Keratinocyte (primary cell): ENCODE measurements at regions not wholly inside any gene's neighbourhood (a gene's known extent, or its start where the extent isn't known, plus 50 kb on each side); places are given as distances from the start of the nearest gene placed in this dataset.

Experiments used
- DNase-seq: peaks from one replicate; pipeline ENCODE4 v3.0.0-alpha.2; 2011; ENCODE audit warnings: low read depth, missing footprints, low spot score
- FAIRE-seq: peaks from 2 replicates; lab custom pipeline; 2011; peaks lifted over from hg19 to GRCh38; lab: Jason Lieb, UNC
- H2AFZ ChIP-seq: 2 replicates; pipeline ENCODE4 v1.6.0; 2012; ENCODE audit warnings: low read length, control low read depth, inconsistent platforms; ENCODE audit not compliant: control insufficient read depth
- H3K27ac ChIP-seq: 2 replicates; pipeline ENCODE4 v1.5.1; 2011; ENCODE audit warnings: low read length; ENCODE audit not compliant: control insufficient read depth, insufficient read depth
- H3K27me3 ChIP-seq: 3 replicates; pipeline ENCODE4 v1.6.0; 2011; ENCODE audit warnings: low read length; ENCODE audit not compliant: control insufficient read depth, insufficient read depth; ENCODE audit errors: extremely low read depth
- H3K36me3 ChIP-seq, 2 experiments: 2 replicates in 1 of 2; 3 replicates in 1 of 2; pipeline ENCODE4 v1.5.1; 2011; ENCODE audit warnings: low read length in 2 of 2, mild to moderate bottlenecking in 1 of 2; ENCODE audit not compliant: control insufficient read depth in 2 of 2, insufficient read depth in 2 of 2; ENCODE audit errors: extremely low read depth in 1 of 2
- H3K4me1 ChIP-seq: 3 replicates; pipeline ENCODE4 v1.5.1; 2011; ENCODE audit warnings: low read length; ENCODE audit not compliant: control insufficient read depth, insufficient read depth; ENCODE audit errors: extremely low read depth
- H3K4me2 ChIP-seq: 3 replicates; pipeline ENCODE4 v1.6.0; 2011; ENCODE audit warnings: low read depth, low read length; ENCODE audit not compliant: control insufficient read depth, insufficient read depth; ENCODE audit errors: extremely low read depth
- H3K4me3 ChIP-seq, 3 experiments: fragments of 200-600 bp in 1 of 3; sonication (generic) in 1 of 3; 2 replicates in 2 of 3; 3 replicates in 1 of 3; pipeline ENCODE4 v1.5.1; 2011 to 2016; ENCODE audit warnings: low read length in 3 of 3, mild to moderate bottlenecking in 3 of 3, control low read depth in 2 of 3, inconsistent platforms in 1 of 3, low read depth in 1 of 3, mixed read lengths in 1 of 3, mixed run types in 1 of 3, moderate library complexity in 1 of 3; ENCODE audit not compliant: control insufficient read depth in 2 of 3, insufficient read depth in 2 of 3; ENCODE audit errors: extremely low read depth in 1 of 3
- H3K79me2 ChIP-seq: 2 replicates; pipeline ENCODE4 v1.6.0; 2012; ENCODE audit warnings: low read length; ENCODE audit not compliant: control insufficient read depth, insufficient read depth
- H3K9ac ChIP-seq: 3 replicates; pipeline ENCODE4 v1.6.0; 2011; ENCODE audit warnings: low read length; ENCODE audit not compliant: control insufficient read depth, insufficient read depth; ENCODE audit errors: extremely low read depth
- H3K9me1 ChIP-seq: 3 replicates; pipeline ENCODE4 v1.6.0; 2011; ENCODE audit warnings: low read length; ENCODE audit not compliant: control insufficient read depth, insufficient read depth; ENCODE audit errors: extremely low read depth
- H3K9me3 ChIP-seq: 2 replicates; pipeline ENCODE4 v1.5.1; 2012; ENCODE audit warnings: low read depth, low read length; ENCODE audit not compliant: control insufficient read depth
- H4K20me1 ChIP-seq: 3 replicates; pipeline ENCODE4 v1.6.0; 2011; ENCODE audit warnings: low read length; ENCODE audit not compliant: control insufficient read depth, insufficient read depth; ENCODE audit errors: extremely low read depth
- EZH2 ChIP-seq: IDR thresholded peaks from one replicate; pipeline ENCODE4 v1.6.1; 2012; ENCODE audit warnings: inconsistent platforms, mild to moderate bottlenecking, low read length, moderate library complexity
- dilution Hi-C: fragments of 300-500 bp; cut with MboI; formaldehyde crosslinking; loops from one replicate; pipeline ENCODE4 v1.7.0; 2020; ENCODE audit warnings: low sequenced_read_pairs; ENCODE audit not compliant: extremely low pct_ligation_motif_present
- TF ChIP-seq, protein P1 (sequence below), 3 experiments: IDR thresholded peaks in 1 of 3; conservative IDR thresholded peaks in 1 of 3; optimal IDR thresholded peaks in 1 of 3; 2 replicates in 2 of 3; 3 replicates in 1 of 3; pipeline versions ENCODE3 to v1.5.1; 2011; ENCODE audit warnings: low read length in 3 of 3, mild to moderate bottlenecking in 3 of 3, moderate library complexity in 2 of 3, control low read depth in 1 of 3, inconsistent platforms in 1 of 3; ENCODE audit not compliant: insufficient read depth in 2 of 3; ENCODE audit errors: extremely low read depth in 1 of 3

GRCh38 chr2:236981701-236982485 lies 103.8 kb upstream of the COPS8 start:
- DNase-seq (no peak), FAIRE-seq (no peak)
- Histone ChIP-seq H3K4me2 (no peak overlapping the region), H3K4me3 (no peak overlapping the region), H3K9me3 (no peaks in the 10 kb centered on the region), H2AFZ (no peak overlapping the region), H3K79me2 (no peaks in the 10 kb centered on the region), H3K9me1 (no peaks in the 10 kb centered on the region), H3K4me1 (no peaks in the 10 kb centered on the region), H3K9ac (no peak overlapping the region), H3K36me3 (no peaks in the 10 kb centered on the region), H4K20me1 (no peaks in the 10 kb centered on the region), H3K27ac (no peak overlapping the region), H3K27me3 (no peaks in the 10 kb centered on the region)
- dilution Hi-C loops: no loop called here
- TF ChIP-seq EZH2: no peak
- TF ChIP-seq, protein P1, sequence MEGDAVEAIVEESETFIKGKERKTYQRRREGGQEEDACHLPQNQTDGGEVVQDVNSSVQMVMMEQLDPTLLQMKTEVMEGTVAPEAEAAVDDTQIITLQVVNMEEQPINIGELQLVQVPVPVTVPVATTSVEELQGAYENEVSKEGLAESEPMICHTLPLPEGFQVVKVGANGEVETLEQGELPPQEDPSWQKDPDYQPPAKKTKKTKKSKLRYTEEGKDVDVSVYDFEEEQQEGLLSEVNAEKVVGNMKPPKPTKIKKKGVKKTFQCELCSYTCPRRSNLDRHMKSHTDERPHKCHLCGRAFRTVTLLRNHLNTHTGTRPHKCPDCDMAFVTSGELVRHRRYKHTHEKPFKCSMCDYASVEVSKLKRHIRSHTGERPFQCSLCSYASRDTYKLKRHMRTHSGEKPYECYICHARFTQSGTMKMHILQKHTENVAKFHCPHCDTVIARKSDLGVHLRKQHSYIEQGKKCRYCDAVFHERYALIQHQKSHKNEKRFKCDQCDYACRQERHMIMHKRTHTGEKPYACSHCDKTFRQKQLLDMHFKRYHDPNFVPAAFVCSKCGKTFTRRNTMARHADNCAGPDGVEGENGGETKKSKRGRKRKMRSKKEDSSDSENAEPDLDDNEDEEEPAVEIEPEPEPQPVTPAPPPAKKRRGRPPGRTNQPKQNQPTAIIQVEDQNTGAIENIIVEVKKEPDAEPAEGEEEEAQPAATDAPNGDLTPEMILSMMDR (optimal IDR thresholded peaks at IDR 0.05 in 1 of 3, IDR thresholded peaks at IDR 0.05 in 1 of 3, conservative IDR thresholded peaks at IDR 0.05 in 1 of 3; ENCODE audit: extremely low read depth in 1 of 3, insufficient read depth in 2 of 3, low read length in 3 of 3): no peak

- H2AFZ ChIP-seq: no peak overlapping the region
- dilution Hi-C loops: no loop called here
Measured at GRCh38 chr2:236982693-236983455, 102.8 kb upstream of the COPS8 start.

More at GRCh38 chr2:236982693-236983455, 102.8 kb upstream of the COPS8 start:
- Histone ChIP-seq H3K27me3 (no peaks in the 10 kb centered on the region), H3K4me3 (no peak overlapping the region), H3K79me2 (no peaks in the 10 kb centered on the region), H4K20me1 (no peaks in the 10 kb centered on the region), H3K4me2 (no peak overlapping the region), H3K4me1 (no peaks in the 10 kb centered on the region), H3K9ac (no peak overlapping the region), H3K36me3 (no peaks in the 10 kb centered on the region), H3K9me3 (no peaks in the 10 kb centered on the region), H3K9me1 (no peaks in the 10 kb centered on the region), H3K27ac (no peak overlapping the region)
- TF ChIP-seq EZH2: no peak
- TF ChIP-seq, protein P1 (optimal IDR thresholded peaks at IDR 0.05 in 1 of 3, IDR thresholded peaks at IDR 0.05 in 1 of 3, conservative IDR thresholded peaks at IDR 0.05 in 1 of 3; ENCODE audit: extremely low read depth in 1 of 3, insufficient read depth in 2 of 3, low read length in 3 of 3): no peak
- FAIRE-seq (no peak), DNase-seq (no peak)
